IMR-90 (cell line): ENCODE measurements at regions not wholly inside any gene's neighbourhood (a gene's known extent, or its start where the extent isn't known, plus 50 kb on each side); places are given as distances from the start of the nearest gene placed in this dataset.

Source experiments
- ATAC-seq: fragments of 200-7000 bp; cut with Tn5 transposase; 2 replicates; pipeline ENCODE4 v1.9.1; 2020; ENCODE audit warnings: low read depth, mild to moderate bottlenecking, moderate library complexity
- BruUV-seq: library from RNA; stranded (reverse); fragments of 400-500 nt; replicated peaks from 2 replicates; lab custom pipeline; 2021; lab: Mats Ljungman, UMichigan
- CTCF ChIA-PET: fragments of 300-600 bp; formaldehyde crosslinking; extraction: SDS; loops from one replicate; lab custom pipeline; 2021; ENCODE audit warnings: antibody characterized with exemption; lab: Yijun Ruan, JAX
- POLR2A ChIA-PET: fragments of 300-600 bp; sonication (Branson Sonifier 250); formaldehyde crosslinking; loops from one replicate; lab custom pipeline; 2022; ENCODE audit warnings: antibody characterized with exemption; ENCODE audit not compliant: unreplicated experiment; lab: Charles Lee
- DNase-seq: peaks from one replicate; pipeline ENCODE4 v3.0.0; 2013
- H2AFZ ChIP-seq: replicated peaks from 2 replicates; pipeline ENCODE3; 2013; ENCODE audit warnings: low read length, mild to moderate bottlenecking; ENCODE audit not compliant: poor library complexity
- H2AK5ac ChIP-seq: 2 replicates; pipeline ENCODE4 v1.6.1; 2013; ENCODE audit warnings: low read depth, low read length, inconsistent platforms
- H2AK9ac ChIP-seq: replicated peaks from 2 replicates; pipeline ENCODE3; 2013; ENCODE audit warnings: mild to moderate bottlenecking, low read depth, low read length, moderate library complexity; ENCODE audit not compliant: poor library complexity
- H2BK120ac ChIP-seq: 2 replicates; pipeline ENCODE4 v1.6.1; 2013; ENCODE audit warnings: low read depth, low read length, inconsistent platforms
- H2BK15ac ChIP-seq: 3 replicates; pipeline ENCODE4 v1.6.1; 2013; ENCODE audit warnings: low read depth, low read length, inconsistent platforms
- H2BK20ac ChIP-seq: 2 replicates; pipeline ENCODE4 v1.6.1; 2013; ENCODE audit warnings: low read depth, mild to moderate bottlenecking, inconsistent platforms, low read length, moderate library complexity
- H2BK5ac ChIP-seq: 2 replicates; pipeline ENCODE4 v1.6.1; 2013; ENCODE audit warnings: mild to moderate bottlenecking, low read depth, low read length, inconsistent platforms; ENCODE audit not compliant: poor library complexity, severe bottlenecking
- H3K14ac ChIP-seq: replicated peaks from 2 replicates; pipeline ENCODE4 v1.6.1; 2013; ENCODE audit warnings: low read depth, low read length, inconsistent platforms
- H3K18ac ChIP-seq: 2 replicates; pipeline ENCODE4 v1.6.1; 2013; ENCODE audit warnings: low read depth, low read length, control low read depth
- H3K23ac ChIP-seq: 2 replicates; pipeline ENCODE4 v1.6.1; 2013; ENCODE audit warnings: low read depth, low read length, inconsistent platforms
- H3K27ac ChIP-seq: 2 replicates; pipeline ENCODE4 v1.5.1; 2013; ENCODE audit warnings: mild to moderate bottlenecking, control low read depth, low read length; ENCODE audit not compliant: insufficient read depth
- H3K27me3 ChIP-seq: 2 replicates; pipeline ENCODE4 v1.6.1; 2013; ENCODE audit warnings: low read length; ENCODE audit not compliant: control insufficient read depth, insufficient read depth
- H3K36me3 ChIP-seq: 2 replicates; pipeline ENCODE4 v1.6.1; 2013; ENCODE audit warnings: low read length, mixed read lengths; ENCODE audit not compliant: control insufficient read depth, insufficient read depth
- H3K4ac ChIP-seq: 2 replicates; pipeline ENCODE4 v1.6.1; 2013; ENCODE audit warnings: low read depth, low read length, inconsistent platforms
- H3K4me1 ChIP-seq: 2 replicates; pipeline ENCODE4 v1.6.1; 2013; ENCODE audit warnings: low read length, mixed read lengths; ENCODE audit not compliant: control insufficient read depth, insufficient read depth
- H3K4me2 ChIP-seq: 2 replicates; pipeline ENCODE4 v1.6.1; 2013; ENCODE audit warnings: low read depth, mild to moderate bottlenecking, control low read depth, low read length, moderate library complexity
- H3K4me3 ChIP-seq: 2 replicates; pipeline ENCODE4 v1.5.1; 2013; ENCODE audit warnings: low read depth, mild to moderate bottlenecking, control low read depth, low read length, moderate library complexity; ENCODE audit not compliant: insufficient read depth
- H3K56ac ChIP-seq: 2 replicates; pipeline ENCODE4 v1.6.1; 2013; ENCODE audit warnings: low read length, inconsistent platforms; ENCODE audit not compliant: insufficient read depth; ENCODE audit errors: extremely low read depth
- H3K79me1 ChIP-seq, 2 experiments: 2 replicates each; pipeline ENCODE4 v1.6.1; 2013; ENCODE audit warnings: low read length in 2 of 2, inconsistent platforms in 1 of 2, low read depth in 1 of 2
- H3K9ac ChIP-seq: 2 replicates; pipeline ENCODE4 v1.6.1; 2013; ENCODE audit warnings: low read depth, low read length, control low read depth
- H3K9me1 ChIP-seq: 2 replicates; pipeline ENCODE4 v1.6.1; 2013; ENCODE audit warnings: low read length, inconsistent platforms; ENCODE audit not compliant: insufficient read depth
- H3K9me3 ChIP-seq: 2 replicates; pipeline ENCODE4 v1.6.1; 2013; ENCODE audit warnings: low read length; ENCODE audit not compliant: control insufficient read depth, insufficient read depth
- H4K20me1 ChIP-seq: 2 replicates; pipeline ENCODE4 v1.6.1; 2013; ENCODE audit warnings: low read length, inconsistent platforms; ENCODE audit not compliant: insufficient read depth
- H4K5ac ChIP-seq: 2 replicates; pipeline ENCODE4 v1.6.1; 2013; ENCODE audit warnings: mild to moderate bottlenecking, low read depth, low read length, control low read depth
- H4K8ac ChIP-seq, 2 experiments: 2 replicates each; pipeline ENCODE4 v1.6.1; 2013; ENCODE audit warnings: low read depth in 2 of 2, low read length in 2 of 2, control low read depth in 1 of 2, inconsistent platforms in 1 of 2
- H4K91ac ChIP-seq: 2 replicates; pipeline ENCODE4 v1.6.1; 2013; ENCODE audit warnings: low read depth, low read length, inconsistent platforms; ENCODE audit not compliant: insufficient read depth
- BHLHE40 ChIP-seq: fragments of 150-350 bp; IDR thresholded peaks from 2 replicates; pipeline ENCODE4 v1.6.1; 2016; ENCODE audit warnings: mild to moderate bottlenecking, low read depth, low read length
- MAFK ChIP-seq: IDR thresholded peaks from 2 replicates; pipeline ENCODE4 v1.6.1; 2012; ENCODE audit warnings: low read depth, low read length, improper control_type of control experiment
- RFX5 ChIP-seq: IDR thresholded peaks from 2 replicates; pipeline ENCODE4 v1.8.0; 2012; ENCODE audit warnings: low read depth, mild to moderate bottlenecking, low read length, moderate library complexity
- WGBS, 2 experiments: methylation state at CpG; one replicate each; pipeline versions ENCODE4 v1.1.5 to v1.1.7; 2013; ENCODE audit warnings: missing lambda C conversion rate in 2 of 2; ENCODE audit not compliant: insufficient read length in 1 of 2; ENCODE audit errors: extremely low coverage in 2 of 2; 5-methylcytosine and 5-hydroxymethylcytosine counted together
- dilution Hi-C: fragments of 300-500 bp; cut with HindIII; formaldehyde crosslinking; loops from one replicate; pipeline ENCODE4 v1.14.3; 2018; ENCODE audit warnings: low sequenced_read_pairs; ENCODE audit not compliant: unreplicated experiment
- in situ Hi-C: fragments of 300-500 bp; cut with MboI; formaldehyde crosslinking; loops from 3 replicates; pipeline ENCODE4 v1.14.3; 2019; ENCODE audit warnings: low sequenced_read_pairs, inconsistent platforms, mixed read lengths
- intact Hi-C: fragments of 100-400 bp; cut with micrococcal nuclease; formaldehyde crosslinking; loops from 2 replicates; pipeline ENCODE4 v1.10.0; 2022
- TF ChIP-seq, protein P1 (sequence below): fragments of 150-350 bp; IDR thresholded peaks from 2 replicates; pipeline ENCODE4 v1.6.1; 2017; ENCODE audit warnings: mild to moderate bottlenecking, antibody characterized with exemption, low read length, low read depth

DNA sequence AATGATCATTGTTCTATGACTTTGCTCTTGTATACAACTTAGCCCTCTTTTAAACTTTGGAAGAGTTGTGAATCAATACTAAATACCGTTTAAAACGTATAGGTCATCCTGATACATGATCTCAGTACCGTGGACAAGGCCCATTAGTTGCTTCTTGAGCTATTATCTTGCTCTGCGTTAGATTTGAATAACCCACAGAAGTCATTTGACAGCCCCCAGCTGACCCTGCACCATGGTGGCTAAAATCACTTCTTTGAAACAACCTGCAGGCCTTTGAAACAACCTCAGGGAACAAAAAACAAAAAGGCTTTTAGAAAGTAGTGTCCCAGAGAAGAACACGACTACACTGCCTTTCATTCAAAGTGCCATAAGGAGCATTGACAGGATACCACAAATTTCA lies 473.0 kb upstream of the ADGRL2 start:
- no peak overlapping the region for H4K91ac ChIP-seq
- H3K14ac ChIP-seq: no peak overlapping the region
- in situ Hi-C loops (no loop called here), intact Hi-C loops (no loop called here), dilution Hi-C loops (no loop called here)
- no peak overlapping the region for H3K56ac ChIP-seq
- no peak overlapping the region for H3K18ac ChIP-seq
- H2BK20ac ChIP-seq: no peak overlapping the region
- H3K4me2 ChIP-seq: no peak overlapping the region
- H4K5ac ChIP-seq: no peak overlapping the region
- H2BK15ac ChIP-seq: no peak overlapping the region
- no peak overlapping the region for H3K23ac ChIP-seq
- H3K9me1 ChIP-seq: no peaks in the 10 kb centered on the region
- H2AFZ ChIP-seq: no peak overlapping the region
- no TSS peak for BruUV-seq
- H3K9ac ChIP-seq: no peak overlapping the region
- WGBS, 2 experiments: 63% methylated on average over 3 of the region's 5 CpGs; no CpG with 5 or more reads in 1 of the 2 experiments
- CTCF ChIA-PET: no interaction called here
- H2BK120ac ChIP-seq: no peak overlapping the region
- no peaks in the 10 kb centered on the region for H3K9me3 ChIP-seq
- no peak for DNase-seq
- H4K8ac ChIP-seq: no peak overlapping the region
- POLR2A ChIA-PET: no interaction called here
- H3K4ac ChIP-seq: no peak overlapping the region
- no peaks in the 10 kb centered on the region for H4K20me1 ChIP-seq
- no peak overlapping the region for H2AK5ac ChIP-seq
- no peaks in the 10 kb centered on the region for H3K36me3 ChIP-seq
- H3K79me1 ChIP-seq: no peaks in the 10 kb centered on the region
- H2BK5ac ChIP-seq: no peak overlapping the region
- no peak overlapping the region for H3K27ac ChIP-seq
- no peak overlapping the region for H2AK9ac ChIP-seq
- TF ChIP-seq RFX5: no peak
- TF ChIP-seq BHLHE40: no peak
- TF ChIP-seq, protein P1, sequence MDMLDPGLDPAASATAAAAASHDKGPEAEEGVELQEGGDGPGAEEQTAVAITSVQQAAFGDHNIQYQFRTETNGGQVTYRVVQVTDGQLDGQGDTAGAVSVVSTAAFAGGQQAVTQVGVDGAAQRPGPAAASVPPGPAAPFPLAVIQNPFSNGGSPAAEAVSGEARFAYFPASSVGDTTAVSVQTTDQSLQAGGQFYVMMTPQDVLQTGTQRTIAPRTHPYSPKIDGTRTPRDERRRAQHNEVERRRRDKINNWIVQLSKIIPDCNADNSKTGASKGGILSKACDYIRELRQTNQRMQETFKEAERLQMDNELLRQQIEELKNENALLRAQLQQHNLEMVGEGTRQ: no peak
- no peak for TF ChIP-seq MAFK
- no peak for ATAC-seq
- no peak overlapping the region for H3K4me3 ChIP-seq
- H3K27me3 ChIP-seq: no peaks in the 10 kb centered on the region
- H3K4me1 ChIP-seq: no peaks in the 10 kb centered on the region
